Endothelial cell of umbilical vein (primary cell): ENCODE measurements at regions not wholly inside any gene's neighbourhood (a gene's known extent, or its start where the extent isn't known, plus 50 kb on each side); places are given as distances from the start of the nearest gene placed in this dataset.

ENCODE experiments used
- BruUV-seq: library from RNA; stranded (reverse); fragments of 400-500 nt; replicated peaks from 2 replicates; lab custom pipeline; 2021; lab: Mats Ljungman, UMichigan
- CTCF ChIA-PET: fragments of 300-600, 350-600 bp; sonication (Branson Sonifier 250); formaldehyde crosslinking; loops from one replicate; lab custom pipeline; 2021; ENCODE audit warnings: antibody characterized with exemption, inconsistent platforms; lab: Charles Lee
- POLR2A ChIA-PET: fragments of 300-600, 350-600 bp; sonication (Branson Sonifier 250); formaldehyde crosslinking; loops from one replicate; lab custom pipeline; 2021; ENCODE audit warnings: antibody characterized with exemption, inconsistent platforms; lab: Charles Lee
- DNase-seq: peaks from one replicate; pipeline ENCODE4 v3.0.0-alpha.2; 2011; ENCODE audit warnings: low read depth, low spot score
- FAIRE-seq: peaks from 2 replicates; lab custom pipeline; 2011; peaks lifted over from hg19 to GRCh38; lab: Jason Lieb, UNC
- H2AFZ ChIP-seq: 2 replicates; pipeline ENCODE4 v1.6.0; 2012; ENCODE audit warnings: low read depth, low read length, control low read depth, inconsistent platforms
- H3K27ac ChIP-seq: 2 replicates; pipeline ENCODE4 v1.5.1; 2011; ENCODE audit warnings: low read depth, mild to moderate bottlenecking, control low read depth, low read length, moderate library complexity; ENCODE audit not compliant: insufficient read depth
- H3K27me3 ChIP-seq, 2 experiments: 2 replicates each; pipeline versions ENCODE4 v1.6.0 to v1.6.1; 2011; ENCODE audit warnings: low read length in 2 of 2, mixed read lengths in 1 of 2; ENCODE audit not compliant: control insufficient read depth in 2 of 2, insufficient read depth in 2 of 2
- H3K36me3 ChIP-seq, 2 experiments: 2 replicates in 1 of 2; 3 replicates in 1 of 2; pipeline ENCODE4 v1.5.1; 2011; ENCODE audit warnings: low read length in 2 of 2, mild to moderate bottlenecking in 1 of 2, moderate library complexity in 1 of 2; ENCODE audit not compliant: control insufficient read depth in 2 of 2, insufficient read depth in 2 of 2; ENCODE audit errors: extremely low read depth in 1 of 2
- H3K4me1 ChIP-seq: 3 replicates; pipeline ENCODE4 v1.5.1; 2011; ENCODE audit warnings: mild to moderate bottlenecking, low read length; ENCODE audit not compliant: control insufficient read depth, insufficient read depth; ENCODE audit errors: extremely low read depth
- H3K4me2 ChIP-seq: 2 replicates; pipeline ENCODE4 v1.6.1; 2011; ENCODE audit warnings: low read length, control low read depth, mixed read lengths; ENCODE audit not compliant: insufficient read depth
- H3K4me3 ChIP-seq, 3 experiments: fragments of 200-600 bp in 1 of 3; sonication (generic), shearing (Covaris generic) in 1 of 3; replicated peaks in 1 of 3; 2 replicates each; pipeline ENCODE4 v1.5.1; 2011 to 2016; ENCODE audit warnings: control low read depth in 3 of 3, low read length in 3 of 3, mild to moderate bottlenecking in 2 of 3, inconsistent platforms in 1 of 3, low read depth in 1 of 3, moderate library complexity in 1 of 3; ENCODE audit not compliant: insufficient read depth in 1 of 3
- H3K79me2 ChIP-seq: 2 replicates; pipeline ENCODE4 v1.6.0; 2012; ENCODE audit warnings: low read length, inconsistent platforms; ENCODE audit not compliant: control insufficient read depth, insufficient read depth
- H3K9ac ChIP-seq: replicated peaks from 2 replicates; pipeline ENCODE3; 2011; ENCODE audit warnings: low read length, control low read depth; ENCODE audit not compliant: insufficient read depth; ENCODE audit errors: extremely low read depth
- H3K9me1 ChIP-seq: replicated peaks from 3 replicates; pipeline ENCODE4 v1.6.0; 2011; ENCODE audit warnings: mild to moderate bottlenecking, low read length; ENCODE audit not compliant: control insufficient read depth, insufficient read depth; ENCODE audit errors: extremely low read depth
- H3K9me3 ChIP-seq: replicated peaks from 2 replicates; pipeline ENCODE4 v1.5.1; 2012; ENCODE audit warnings: low read length, inconsistent platforms; ENCODE audit not compliant: control insufficient read depth, insufficient read depth
- H4K20me1 ChIP-seq: replicated peaks from 2 replicates; pipeline ENCODE3; 2011; ENCODE audit warnings: mild to moderate bottlenecking, low read length; ENCODE audit not compliant: control insufficient read depth, insufficient read depth; ENCODE audit errors: extremely low read depth
- CTCF ChIP-seq, 2 donors: IDR thresholded peaks; 1 replicate in 1 of 2; 2 replicates in 1 of 2; pipeline ENCODE4 v1.5.1; 2011; ENCODE audit warnings: low read length in 2 of 2, mild to moderate bottlenecking in 2 of 2, moderate library complexity in 2 of 2, control low read depth in 1 of 2, inconsistent platforms in 1 of 2, low read depth in 1 of 2; ENCODE audit not compliant: insufficient read depth in 1 of 2; ENCODE audit errors: extremely low read depth in 1 of 2
- EZH2 ChIP-seq: IDR thresholded peaks from 2 replicates; pipeline ENCODE4 v1.6.1; 2012; ENCODE audit warnings: borderline replicate concordance, low read depth, mild to moderate bottlenecking, moderate library complexity, low read length, inconsistent platforms; ENCODE audit not compliant: severe bottlenecking
- FOS ChIP-seq: IDR thresholded peaks from 2 replicates; pipeline ENCODE4 v1.6.1; 2011; ENCODE audit warnings: mild to moderate bottlenecking, low read length, moderate library complexity, borderline replicate concordance; ENCODE audit not compliant: insufficient read depth
- GATA2 ChIP-seq: IDR thresholded peaks from 2 replicates; pipeline ENCODE4 v1.7.0; 2011; ENCODE audit warnings: low read depth, mild to moderate bottlenecking, moderate library complexity, mixed read lengths, low read length; ENCODE audit not compliant: insufficient read length, insufficient read depth
- JUN ChIP-seq: IDR thresholded peaks from 2 replicates; pipeline ENCODE4 v1.6.1; 2011; ENCODE audit warnings: borderline replicate concordance, low read depth; ENCODE audit not compliant: insufficient read length, insufficient read depth
- MAX ChIP-seq: IDR thresholded peaks from 2 replicates; pipeline ENCODE4 v1.6.1; 2011; ENCODE audit not compliant: insufficient read depth, insufficient read length
- MYC ChIP-seq: IDR thresholded peaks from one replicate; pipeline ENCODE4 v1.6.1; 2011; ENCODE audit warnings: mild to moderate bottlenecking, low read depth, low read length
- POLR2A ChIP-seq: IDR thresholded peaks from 2 replicates; pipeline ENCODE4 v1.6.1; 2012; ENCODE audit warnings: low read depth, mild to moderate bottlenecking, control low read depth, low read length
- POLR2AphosphoS5 ChIP-seq: IDR thresholded peaks from 2 replicates; pipeline ENCODE4 v1.6.1; 2012; ENCODE audit warnings: low read depth, mild to moderate bottlenecking, control low read depth, low read length, moderate library complexity; ENCODE audit not compliant: insufficient read depth
- dilution Hi-C: fragments of 300-500 bp; cut with MboI; formaldehyde crosslinking; loops from one replicate; pipeline ENCODE4 v1.15.0; 2019; ENCODE audit warnings: low sequenced_read_pairs; ENCODE audit not compliant: extremely low pct_ligation_motif_present
- intact Hi-C: fragments of 100-400 bp; cut with micrococcal nuclease; formaldehyde crosslinking; loops from one replicate; pipeline ENCODE4 v1.10.0; 2022

- H3K9ac ChIP-seq, result no peak overlapping the region
- H3K27me3 ChIP-seq, result no peaks in the 10 kb centered on the region
- H3K36me3 ChIP-seq, result no peaks in the 10 kb centered on the region
- H3K4me1 ChIP-seq, result no peaks in the 10 kb centered on the region
- no TSS peak for BruUV-seq
- intact Hi-C loops (no loop called here), dilution Hi-C loops (no loop called here)
- no peaks in the 10 kb centered on the region for H3K79me2 ChIP-seq
- peaks cover 10% of the 10 kb centered on the region for H3K9me3 ChIP-seq
- H2AFZ ChIP-seq, result no peak overlapping the region
- ChIA-PET POLR2A (no interaction called here), CTCF (no interaction called here)
- H3K27ac ChIP-seq, result no peak overlapping the region
- no peak overlapping the region for H3K4me3 ChIP-seq
- FAIRE-seq (no peak), DNase-seq (no peak)
- no peak for TF ChIP-seq MAX
- TF ChIP-seq GATA2, result no peak
- TF ChIP-seq JUN, result no peak
- TF ChIP-seq POLR2AphosphoS5, result no peak
- no peak for TF ChIP-seq EZH2
- no peak for TF ChIP-seq MYC
- no peak for TF ChIP-seq CTCF (IDR thresholded peaks at IDR 0.05; ENCODE audit: extremely low read depth in 1 of 2, insufficient read depth in 1 of 2, low read depth in 1 of 2, low read length in 2 of 2)
- no peak for TF ChIP-seq FOS
- no peak for TF ChIP-seq POLR2A
- H4K20me1 ChIP-seq, result no peaks in the 10 kb centered on the region
- no peak overlapping the region for H3K4me2 ChIP-seq
- no peaks in the 10 kb centered on the region for H3K9me1 ChIP-seq
These were observed 629.1 kb downstream of the ACTR3B start for GRCh38 chr7:153388611-153389010.
